ENCODE measurements at regions not wholly inside any gene's neighbourhood (a gene's known extent, or its start where the extent isn't known, plus 50 kb on each side); places are given as distances from the start of the nearest gene placed in this dataset.

DNA sequence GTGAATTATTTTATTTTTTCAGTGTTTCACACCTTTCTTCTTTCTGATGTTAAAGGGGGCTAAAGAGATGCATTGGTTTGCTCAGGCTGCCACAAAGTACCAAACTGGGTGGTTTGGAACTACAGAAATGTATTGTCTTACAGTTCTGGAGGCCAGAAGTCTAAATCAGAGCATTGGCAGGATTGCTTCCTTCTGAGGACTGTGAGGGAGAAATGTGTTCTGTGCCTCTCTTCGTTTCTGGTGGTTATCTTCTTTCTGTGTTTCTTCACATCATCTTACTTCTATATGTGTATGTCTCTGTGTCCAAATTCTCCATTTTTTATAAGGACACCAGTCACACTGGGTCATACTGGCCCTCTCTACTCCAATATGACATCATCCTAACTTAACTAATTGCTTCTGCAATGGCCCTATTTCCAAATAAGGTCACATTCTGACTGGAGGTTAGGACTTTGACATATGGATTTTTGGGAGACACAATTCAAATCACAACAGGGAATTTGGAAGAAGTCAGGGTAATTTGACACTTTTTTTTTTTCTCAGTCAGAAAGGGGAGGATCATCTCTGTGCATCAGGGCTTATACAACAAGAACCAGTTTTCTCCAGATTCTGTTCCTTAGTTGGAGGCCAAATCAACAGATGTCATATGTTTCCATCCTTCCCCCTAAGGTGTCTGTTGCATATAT is 188.2 kb downstream of the KCNRG start:
- TF ChIP-seq, protein P1, sequence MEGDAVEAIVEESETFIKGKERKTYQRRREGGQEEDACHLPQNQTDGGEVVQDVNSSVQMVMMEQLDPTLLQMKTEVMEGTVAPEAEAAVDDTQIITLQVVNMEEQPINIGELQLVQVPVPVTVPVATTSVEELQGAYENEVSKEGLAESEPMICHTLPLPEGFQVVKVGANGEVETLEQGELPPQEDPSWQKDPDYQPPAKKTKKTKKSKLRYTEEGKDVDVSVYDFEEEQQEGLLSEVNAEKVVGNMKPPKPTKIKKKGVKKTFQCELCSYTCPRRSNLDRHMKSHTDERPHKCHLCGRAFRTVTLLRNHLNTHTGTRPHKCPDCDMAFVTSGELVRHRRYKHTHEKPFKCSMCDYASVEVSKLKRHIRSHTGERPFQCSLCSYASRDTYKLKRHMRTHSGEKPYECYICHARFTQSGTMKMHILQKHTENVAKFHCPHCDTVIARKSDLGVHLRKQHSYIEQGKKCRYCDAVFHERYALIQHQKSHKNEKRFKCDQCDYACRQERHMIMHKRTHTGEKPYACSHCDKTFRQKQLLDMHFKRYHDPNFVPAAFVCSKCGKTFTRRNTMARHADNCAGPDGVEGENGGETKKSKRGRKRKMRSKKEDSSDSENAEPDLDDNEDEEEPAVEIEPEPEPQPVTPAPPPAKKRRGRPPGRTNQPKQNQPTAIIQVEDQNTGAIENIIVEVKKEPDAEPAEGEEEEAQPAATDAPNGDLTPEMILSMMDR (IDR thresholded peaks at IDR 0.05; ENCODE audit: borderline replicate concordance, insufficient read depth, low read depth, low read length) = no peak
- no peak overlapping the region for H3K4me3 ChIP-seq (ENCODE audit: low read depth, low read length)

DNA sequence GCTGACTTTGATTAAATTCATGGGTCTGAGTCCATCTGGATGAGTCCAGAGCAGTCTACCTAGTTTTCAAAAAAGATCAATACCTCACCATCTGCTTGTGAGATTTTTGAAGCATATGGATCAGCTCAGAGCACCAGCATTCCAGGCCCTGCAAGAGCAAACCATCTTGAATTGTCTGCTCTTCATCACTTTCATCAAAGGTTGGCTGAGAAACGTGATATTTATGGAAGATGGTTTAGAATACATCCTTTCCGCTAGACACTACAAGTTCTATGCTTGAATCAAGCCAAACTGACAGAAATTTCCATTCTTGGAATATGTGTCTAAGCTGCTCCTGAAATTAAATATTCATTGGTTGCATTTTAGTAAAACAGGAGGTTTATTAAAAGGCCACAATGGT is 190.3 kb downstream of the KCNRG start:
- H3K4me3 ChIP-seq (ENCODE audit: low read depth, low read length) = no peak overlapping the region
- TF ChIP-seq, protein P1 (IDR thresholded peaks at IDR 0.05; ENCODE audit: borderline replicate concordance, insufficient read depth, low read depth, low read length) = no peak

DNA sequence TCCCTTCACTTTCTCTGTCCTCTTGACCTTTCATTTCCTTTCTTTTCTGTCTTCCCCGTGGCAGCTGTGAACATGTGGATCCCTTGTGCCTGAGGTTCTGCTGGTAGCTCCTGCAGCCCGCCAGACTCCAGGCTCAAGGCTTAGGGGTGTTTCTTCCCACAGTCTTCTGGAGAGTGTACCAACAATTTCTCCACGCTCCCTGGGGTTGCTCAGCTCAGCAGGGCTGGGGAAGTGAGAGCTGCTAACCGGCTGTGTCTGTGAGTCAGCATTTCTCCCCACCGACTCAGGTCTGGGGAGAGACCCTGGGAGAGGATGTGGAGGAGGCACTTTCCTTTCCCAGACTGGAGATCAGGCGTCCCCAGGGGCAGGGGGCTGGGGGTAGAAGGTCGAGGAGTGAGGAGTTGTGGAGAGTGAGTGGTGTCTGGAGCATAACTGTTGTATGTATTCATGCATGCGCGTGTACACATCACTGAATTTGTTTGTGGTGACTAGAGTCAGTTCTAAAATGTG is 193.6 kb downstream of the KCNRG start:
- H3K4me3 ChIP-seq (ENCODE audit: low read depth, low read length) = no peak overlapping the region
- TF ChIP-seq, protein P1 (IDR thresholded peaks at IDR 0.05; ENCODE audit: borderline replicate concordance, insufficient read depth, low read depth, low read length) = no peak

DNA sequence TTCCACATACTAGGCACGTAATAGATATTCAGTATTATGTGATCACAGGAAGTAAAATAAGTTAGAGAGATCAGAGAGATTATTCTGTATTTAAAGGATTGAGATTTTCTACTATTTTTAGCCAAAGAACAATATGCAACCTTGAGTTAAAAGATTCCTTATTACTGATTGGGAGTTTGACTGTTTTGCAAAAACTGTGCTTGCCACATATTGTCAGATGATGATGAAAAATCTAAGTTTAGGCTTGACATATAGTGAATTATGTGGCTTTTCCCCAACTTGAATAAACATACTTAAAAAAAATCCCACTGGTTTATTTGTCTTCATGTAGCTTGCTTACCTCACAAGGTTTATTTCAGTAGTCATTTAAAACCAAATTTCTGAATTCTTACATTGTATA is 194.4 kb downstream of the KCNRG start:
- no peak overlapping the region for H3K4me3 ChIP-seq (ENCODE audit: low read depth, low read length)
- TF ChIP-seq, protein P1 (IDR thresholded peaks at IDR 0.05; ENCODE audit: borderline replicate concordance, insufficient read depth, low read depth, low read length) = no peak

DNA sequence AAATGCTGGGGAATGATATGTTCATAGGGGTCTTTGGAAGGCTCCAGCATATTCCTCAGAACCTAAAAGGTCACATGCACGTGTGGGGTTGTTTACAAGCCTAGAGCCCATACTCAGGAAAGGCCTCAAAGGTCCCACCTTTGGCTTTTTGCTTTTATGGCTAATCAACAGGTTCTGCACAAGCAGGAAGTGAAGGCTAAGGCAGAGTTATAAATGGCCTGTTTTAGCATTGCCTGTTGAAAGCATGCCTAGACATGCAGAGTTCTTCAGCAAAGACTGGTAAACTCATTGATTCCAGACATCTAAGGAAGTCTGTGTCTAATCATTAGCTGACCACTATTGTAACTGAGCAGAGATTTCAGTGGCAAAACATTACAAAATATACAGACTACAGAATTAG is 198.3 kb downstream of the KCNRG start:
- TF ChIP-seq, protein P1 (IDR thresholded peaks at IDR 0.05; ENCODE audit: borderline replicate concordance, insufficient read depth, low read depth, low read length) = no peak
- H3K4me3 ChIP-seq (ENCODE audit: low read depth, low read length) = no peak overlapping the region

DNA sequence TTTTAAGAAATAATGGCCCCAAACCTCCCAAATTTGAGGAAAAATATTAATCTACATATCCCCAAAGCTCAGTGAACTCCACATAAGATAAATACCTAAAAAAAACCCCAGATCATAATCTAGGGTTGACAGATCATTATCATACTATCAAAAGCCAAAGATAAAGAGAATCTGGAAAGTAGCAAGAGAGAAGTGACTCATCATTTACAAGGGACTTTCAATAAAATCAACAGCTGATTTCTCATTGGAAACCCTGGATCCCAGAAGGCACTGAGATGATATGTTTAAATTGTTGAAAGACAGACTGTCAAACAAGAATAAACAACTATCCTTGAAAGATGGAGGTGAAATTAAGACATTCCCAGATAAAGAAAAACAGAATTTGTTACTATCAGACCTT is 199.3 kb downstream of the KCNRG start:
- TF ChIP-seq, protein P1 (IDR thresholded peaks at IDR 0.05; ENCODE audit: borderline replicate concordance, insufficient read depth, low read depth, low read length) = no peak
- H3K4me3 ChIP-seq (ENCODE audit: low read depth, low read length) = no peak overlapping the region

DNA sequence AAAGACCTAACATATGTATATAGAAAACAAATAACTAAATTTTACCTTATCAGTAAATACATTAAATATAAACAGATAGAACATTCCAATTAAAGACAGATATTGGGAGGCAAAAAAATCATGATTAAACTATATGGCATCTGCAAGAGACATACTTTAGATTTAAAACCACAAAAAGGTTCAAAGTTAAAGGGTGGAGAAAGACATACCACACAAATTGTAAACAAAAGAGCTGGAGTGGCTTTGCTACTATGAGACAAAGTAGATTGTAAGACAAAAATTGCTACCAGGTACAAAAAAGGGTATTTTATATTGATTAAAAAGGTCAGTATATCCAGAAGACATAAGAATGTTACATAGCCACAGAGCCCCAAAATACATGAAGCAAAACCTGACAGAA is 200.2 kb downstream of the KCNRG start:
- H3K4me3 ChIP-seq (ENCODE audit: low read depth, low read length) = no peak overlapping the region
- TF ChIP-seq, protein P1 (IDR thresholded peaks at IDR 0.05; ENCODE audit: borderline replicate concordance, insufficient read depth, low read depth, low read length) = no peak
